H1 (cell line): ENCODE measurements at regions not wholly inside any gene's neighbourhood (a gene's known extent, or its start where the extent isn't known, plus 50 kb on each side); places are given as distances from the start of the nearest gene placed in this dataset.

Source experiments
- CTCF ChIA-PET: fragments of 300-600 bp; sonication (Branson Sonifier 250); formaldehyde crosslinking; loops from one replicate; lab custom pipeline; 2021; ENCODE audit not compliant: partially characterized antibody; lab: Charles Lee
- POLR2A ChIA-PET: fragments of 300-600 bp; sonication (Branson Sonifier 250); formaldehyde crosslinking; loops from one replicate; lab custom pipeline; 2021; ENCODE audit warnings: inconsistent platforms; ENCODE audit not compliant: partially characterized antibody; lab: Charles Lee
- DNase-seq, 2 experiments: peaks; one replicate each; pipeline versions ENCODE4 v3.0.0 to v3.0.0-alpha.2; 2010 to 2022; ENCODE audit warnings: low spot score in 2 of 2, low read depth in 1 of 2, mixed read lengths in 1 of 2
- FAIRE-seq: peaks from 2 replicates; lab custom pipeline; 2011; peaks lifted over from hg19 to GRCh38; lab: Jason Lieb, UNC
- H2AFZ ChIP-seq: 2 replicates; pipeline ENCODE4 v1.8.1; 2012; ENCODE audit warnings: low read length, inconsistent platforms
- H2AK5ac ChIP-seq: 2 replicates; pipeline ENCODE4 v1.6.1; 2013; ENCODE audit warnings: low read depth, low read length
- H2BK120ac ChIP-seq: replicated peaks from 2 replicates; pipeline ENCODE3; 2013; ENCODE audit warnings: low read depth, low read length, inconsistent platforms
- H2BK12ac ChIP-seq: 2 replicates; pipeline ENCODE4 v1.6.1; 2013; ENCODE audit warnings: low read depth, low read length
- H2BK15ac ChIP-seq: 2 replicates; pipeline ENCODE4 v1.6.1; 2013; ENCODE audit warnings: low read length
- H2BK20ac ChIP-seq: 2 replicates; pipeline ENCODE4 v1.6.1; 2013; ENCODE audit warnings: low read length
- H2BK5ac ChIP-seq: 2 replicates; pipeline ENCODE4 v1.6.1; 2013; ENCODE audit warnings: low read depth, low read length
- H3K14ac ChIP-seq: 2 replicates; pipeline ENCODE4 v1.6.1; 2013; ENCODE audit warnings: inconsistent platforms; ENCODE audit not compliant: insufficient read length
- H3K18ac ChIP-seq: 2 replicates; pipeline ENCODE4 v1.6.1; 2013; ENCODE audit warnings: low read length; ENCODE audit errors: extremely low read depth
- H3K23ac ChIP-seq: 2 replicates; pipeline ENCODE4 v1.6.1; 2013; ENCODE audit warnings: inconsistent platforms; ENCODE audit not compliant: insufficient read length
- H3K23me2 ChIP-seq: 2 replicates; pipeline ENCODE4 v1.6.1; 2013; ENCODE audit warnings: low read depth, low read length
- H3K27ac ChIP-seq: 2 replicates; pipeline ENCODE4 v1.6.1; 2011; ENCODE audit warnings: low read depth, low read length, inconsistent platforms
- H3K27me3 ChIP-seq, 4 experiments: replicated peaks in 1 of 4; 1 replicate in 1 of 4; 2 replicates in 3 of 4; pipeline versions ENCODE4 v1.6.1 to v1.8.1; 2011 to 2013; ENCODE audit warnings: low read length in 3 of 4, mild to moderate bottlenecking in 3 of 4, inconsistent platforms in 2 of 4, mixed read lengths in 2 of 4, moderate library complexity in 1 of 4; ENCODE audit not compliant: control insufficient read depth in 3 of 4, insufficient read depth in 3 of 4; ENCODE audit errors: extremely low read depth in 1 of 4
- H3K36me3 ChIP-seq, 4 experiments: 2 replicates each; pipeline versions ENCODE4 v1.6.1 to v1.8.1; 2011 to 2013; ENCODE audit warnings: mild to moderate bottlenecking in 4 of 4, low read length in 3 of 4, moderate library complexity in 2 of 4, control low read depth in 1 of 4, inconsistent platforms in 1 of 4; ENCODE audit not compliant: insufficient read depth in 4 of 4, control insufficient read depth in 2 of 4
- H3K4ac ChIP-seq: replicated peaks from 2 replicates; pipeline ENCODE3; 2013; ENCODE audit warnings: low read length, low read depth, mixed read lengths, inconsistent platforms; ENCODE audit not compliant: insufficient read length
- H3K4me1 ChIP-seq, 4 experiments: replicated peaks in 1 of 4; 1 replicate in 1 of 4; 2 replicates in 3 of 4; pipeline versions ENCODE4 v1.6.1 to v1.8.1; 2011 to 2013; ENCODE audit warnings: low read length in 3 of 4, inconsistent platforms in 2 of 4, mixed read lengths in 1 of 4; ENCODE audit not compliant: insufficient read depth in 4 of 4, control insufficient read depth in 3 of 4
- H3K4me2 ChIP-seq, 2 experiments: 2 replicates each; pipeline versions ENCODE4 v1.6.1 to v1.8.1; 2011 to 2013; ENCODE audit warnings: low read depth in 2 of 2, low read length in 2 of 2, control low read depth in 1 of 2, inconsistent platforms in 1 of 2, mild to moderate bottlenecking in 1 of 2; ENCODE audit not compliant: insufficient read depth in 1 of 2
- H3K4me3 ChIP-seq, 4 experiments: fragments of 200-600, 300-600 bp in 1 of 4; sonication (generic), shearing (Covaris generic), sonication (Bioruptor Twin) in 1 of 4; 2 replicates each; pipeline versions ENCODE4 v1.5.1 to v1.8.1; 2011 to 2016; ENCODE audit warnings: low read length in 4 of 4, low read depth in 3 of 4, control low read depth in 2 of 4, inconsistent platforms in 2 of 4, mild to moderate bottlenecking in 2 of 4, mixed read lengths in 1 of 4, moderate library complexity in 1 of 4; ENCODE audit not compliant: insufficient read depth in 2 of 4; ENCODE audit errors: extremely low read depth in 1 of 4
- H3K56ac ChIP-seq: replicated peaks from 2 replicates; pipeline ENCODE3; 2013; ENCODE audit warnings: low read depth, mild to moderate bottlenecking, mixed read lengths, low read length, inconsistent platforms; ENCODE audit not compliant: insufficient read length
- H3K79me1 ChIP-seq: 2 replicates; pipeline ENCODE4 v1.6.1; 2013; ENCODE audit warnings: low read depth, low read length, control low read depth
- H3K79me2 ChIP-seq, 2 experiments: 2 replicates each; pipeline versions ENCODE4 v1.6.1 to v1.8.1; 2012 to 2013; ENCODE audit warnings: low read length in 2 of 2, mild to moderate bottlenecking in 2 of 2, inconsistent platforms in 1 of 2; ENCODE audit not compliant: insufficient read depth in 2 of 2, control insufficient read depth in 1 of 2
- H3K9ac ChIP-seq, 4 experiments: replicated peaks in 1 of 4; 1 replicate in 1 of 4; 2 replicates in 3 of 4; pipeline versions ENCODE4 v1.6.1 to v1.8.1; 2011 to 2013; ENCODE audit warnings: low read depth in 3 of 4, low read length in 3 of 4, control low read depth in 2 of 4, mild to moderate bottlenecking in 2 of 4, moderate library complexity in 2 of 4, inconsistent platforms in 1 of 4; ENCODE audit errors: extremely low read depth in 1 of 4
- H3K9me3 ChIP-seq, 2 experiments: 2 replicates each; pipeline versions ENCODE4 v1.6.1 to v1.8.1; 2012 to 2013; ENCODE audit warnings: mild to moderate bottlenecking in 2 of 2, moderate library complexity in 2 of 2, control low read depth in 1 of 2, inconsistent platforms in 1 of 2, low read depth in 1 of 2, low read length in 1 of 2, mixed read lengths in 1 of 2; ENCODE audit not compliant: insufficient read depth in 2 of 2
- H4K20me1 ChIP-seq, 2 experiments: replicated peaks in 1 of 2; 2 replicates each; pipeline versions ENCODE3 to v1.8.1; 2011 to 2013; ENCODE audit warnings: inconsistent platforms in 2 of 2, low read length in 2 of 2, mild to moderate bottlenecking in 1 of 2; ENCODE audit not compliant: insufficient read depth in 2 of 2, control insufficient read depth in 1 of 2
- H4K5ac ChIP-seq: 2 replicates; pipeline ENCODE4 v1.6.1; 2013; ENCODE audit warnings: low read length, low read depth, mixed read lengths, inconsistent platforms; ENCODE audit not compliant: insufficient read length
- H4K8ac ChIP-seq: 2 replicates; pipeline ENCODE4 v1.8.0; 2013; ENCODE audit warnings: mild to moderate bottlenecking, moderate library complexity, low read length, inconsistent platforms; ENCODE audit not compliant: insufficient read depth; ENCODE audit errors: extremely low read depth
- H4K91ac ChIP-seq: replicated peaks from 2 replicates; pipeline ENCODE3; 2013; ENCODE audit warnings: low read length, mixed read lengths, inconsistent platforms; ENCODE audit not compliant: insufficient read length
- ATF3 ChIP-seq: IDR thresholded peaks from 2 replicates; pipeline ENCODE4 v1.6.1; 2011; ENCODE audit warnings: low read depth, mild to moderate bottlenecking, low read length; ENCODE audit not compliant: insufficient read depth
- BACH1 ChIP-seq: IDR thresholded peaks from 2 replicates; pipeline ENCODE4 v1.6.1; 2012; ENCODE audit warnings: low read length, improper control_type of control experiment
- CBX8 ChIP-seq: fragments of 300-800, 300-1000 bp; sonication (generic); IDR thresholded peaks from 2 replicates; pipeline ENCODE4 v1.7.1; 2016; ENCODE audit warnings: low read depth, low read length, borderline replicate concordance
- SAP30 ChIP-seq: fragments of 300-600 bp; sonication (generic); IDR thresholded peaks from 2 replicates; pipeline ENCODE4 v1.7.1; 2012; ENCODE audit warnings: low read length, moderate library complexity, mild to moderate bottlenecking, inconsistent platforms; ENCODE audit not compliant: insufficient read depth, insufficient replicate concordance
- SP2 ChIP-seq: IDR thresholded peaks from 2 replicates; pipeline ENCODE4 v1.6.1; 2012; ENCODE audit warnings: mild to moderate bottlenecking, low read length, inconsistent platforms
- WGBS, 2 experiments: shearing (Covaris generic) in 1 of 2; methylation state at CpG; one replicate each; pipeline versions ENCODE4 v1.1.6 to v1.1.7; 2013 to 2015; ENCODE audit warnings: low lambda C conversion rate in 2 of 2, mixed read lengths in 2 of 2, inconsistent platforms in 1 of 2, low coverage in 1 of 2, missing lambda C conversion rate in 1 of 2; ENCODE audit not compliant: insufficient replicate concordance in 2 of 2, insufficient coverage in 1 of 2, insufficient read length in 1 of 2; ENCODE audit errors: extremely low coverage in 1 of 2, missing lambda C conversion rate in 1 of 2; 5-methylcytosine and 5-hydroxymethylcytosine counted together

GRCh38 chr17:79528592-79529125 lies 82.2 kb downstream of the RBFOX3 start:
- H3K36me3 ChIP-seq, result no peaks in the 10 kb centered on the region; a peak in 2 of 8 replicates
- ChIA-PET CTCF (no interaction called here), POLR2A (no interaction called here)
- no peak overlapping the region for H3K9ac ChIP-seq
- H4K8ac ChIP-seq, result no peak overlapping the region
- DNase-seq (no peak), FAIRE-seq (no peak)
- no peak overlapping the region; the same call in 1 of the 2 replicates for H2BK20ac ChIP-seq
- H3K18ac ChIP-seq, result no peak overlapping the region
- H3K27ac ChIP-seq, result no peak overlapping the region
- no peak overlapping the region for H2BK15ac ChIP-seq
- no peak overlapping the region for H2AK5ac ChIP-seq
- no peak overlapping the region for H3K23ac ChIP-seq
- no peak overlapping the region for H3K4ac ChIP-seq
- no peaks in the 10 kb centered on the region for H3K79me1 ChIP-seq
- WGBS, 2 experiments, result 94% methylated on average over 7 of the region's 11 CpGs; no CpG with 5 or more reads in 1 of the 2 experiments
- H3K4me1 ChIP-seq, result peaks cover 5 to 19% (median 15%) of the 10 kb centered on the region in 4 experiments
- H3K79me2 ChIP-seq, result no peaks in the 10 kb centered on the region
- H3K4me2 ChIP-seq, result no peak overlapping the region
- no peak overlapping the region for H2AFZ ChIP-seq
- no peak overlapping the region for H4K91ac ChIP-seq
- H4K20me1 ChIP-seq, result peaks cover 0 to 2% of the 10 kb centered on the region in 2 experiments
- H2BK5ac ChIP-seq, result no peak overlapping the region
- no peak overlapping the region for H2BK120ac ChIP-seq
- H3K4me3 ChIP-seq, result no peak overlapping the region
- no peak overlapping the region for H3K56ac ChIP-seq
- H3K14ac ChIP-seq, result no peak overlapping the region
- H4K5ac ChIP-seq, result no peak overlapping the region
- H3K9me3 ChIP-seq, result no peaks in the 10 kb centered on the region
- no peaks in the 10 kb centered on the region for H3K23me2 ChIP-seq
- H2BK12ac ChIP-seq, result no peak overlapping the region
- H3K27me3 ChIP-seq, result peaks cover 0 to 4% (median 0%) of the 10 kb centered on the region in 4 experiments; a peak in 1 of 7 replicates
- no peak for TF ChIP-seq CBX8
- TF ChIP-seq SP2, result no peak
- no peak for TF ChIP-seq SAP30
- no peak for TF ChIP-seq ATF3
- TF ChIP-seq BACH1, result no peak
